ENCODE measurements at regions not wholly inside any gene's neighbourhood (a gene's known extent, or its start where the extent isn't known, plus 50 kb on each side); places are given as distances from the start of the nearest gene placed in this dataset.

DNA sequence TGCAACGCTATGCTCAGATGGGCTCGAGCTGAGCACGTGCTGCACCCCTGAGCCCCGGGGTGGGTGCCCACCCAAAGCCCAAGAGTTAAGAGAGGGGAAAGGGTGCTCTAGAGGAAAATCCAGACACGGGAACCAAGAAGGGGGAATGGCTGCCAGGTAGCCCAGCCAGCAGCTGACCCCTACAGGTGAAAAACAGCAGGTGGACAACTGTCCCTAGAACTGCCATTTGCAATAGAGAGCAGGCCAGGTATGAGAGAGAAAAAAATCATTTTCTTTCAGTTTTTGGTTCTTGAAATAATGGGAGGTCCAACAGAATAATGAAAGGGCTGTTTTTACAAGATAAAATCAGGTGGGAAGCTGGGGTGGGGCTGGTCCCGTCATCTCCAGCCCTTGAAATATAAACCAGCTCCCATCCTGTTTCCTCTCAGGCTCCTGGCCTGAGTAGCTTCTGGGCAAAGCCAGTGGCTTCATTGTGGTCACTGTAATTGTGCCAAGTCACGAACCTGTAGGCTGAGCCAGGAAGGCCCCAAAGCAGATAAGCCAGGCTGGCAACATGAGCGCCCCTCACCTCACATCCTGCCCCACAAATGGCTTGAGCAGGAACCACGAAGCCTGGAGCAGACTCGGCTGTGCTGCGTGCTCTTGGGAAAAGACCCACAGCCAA, 257.8 kb downstream of the SNX10 start:
- TF ChIP-seq CTCF (IDR thresholded peaks at IDR 0.05): no peak
- TF ChIP-seq EZH2 (IDR thresholded peaks at IDR 0.05; ENCODE audit: borderline replicate concordance, insufficient read depth, low read depth, low read length, poor library complexity, severe bottlenecking): no peak

All from B cell (primary cell).